ENCODE measurements at regions not wholly inside any gene's neighbourhood (a gene's known extent, or its start where the extent isn't known, plus 50 kb on each side); places are given as distances from the start of the nearest gene placed in this dataset.

GRCh38 chr2:150653351-150653750, 165.9 kb upstream of the RND3 start:
- H3K36me3 ChIP-seq (ENCODE audit: control insufficient read depth in 4 of 4, insufficient read depth in 3 of 4, low read depth in 1 of 4, low read length in 3 of 4), result no peaks in the 10 kb centered on the region
- WGBS, result 96% methylated on average over 1 of the region's 1 CpG
- no peak for TF ChIP-seq ZBTB33 (IDR thresholded peaks at IDR 0.05)
- TF ChIP-seq HNF4G (IDR thresholded peaks at IDR 0.05), result no peak
- no peak for TF ChIP-seq SP1 (IDR thresholded peaks at IDR 0.05)
- TF ChIP-seq FOXA1 (IDR thresholded peaks at IDR 0.05), result no peak
- no peak for TF ChIP-seq GABPA (IDR thresholded peaks at IDR 0.05 in 1 of 2, conservative IDR thresholded peaks at IDR 0.05 in 1 of 2)
- TF ChIP-seq ATF3 (IDR thresholded peaks at IDR 0.05), result no peak

GRCh38 chr2:150647943-150648342, 160.5 kb upstream of the RND3 start:
- H3K27ac ChIP-seq (ENCODE audit: low read depth in 1 of 2, low read length in 2 of 2), result no peak overlapping the region
- no peak overlapping the region for H3K9ac ChIP-seq (ENCODE audit: low read depth in 1 of 2, low read length in 2 of 2)
- no peak for TF ChIP-seq MAX (IDR thresholded peaks at IDR 0.05)
- no peak for TF ChIP-seq HNF4G (IDR thresholded peaks at IDR 0.05)
- no peak for TF ChIP-seq ZBTB33 (IDR thresholded peaks at IDR 0.05)
- no peak for TF ChIP-seq RXRA (IDR thresholded peaks at IDR 0.05)
- no peak for TF ChIP-seq FOXA2 (IDR thresholded peaks at IDR 0.05)
- no peak for TF ChIP-seq RAD21 (IDR thresholded peaks at IDR 0.05)
- no peak for TF ChIP-seq CTCF (IDR thresholded peaks at IDR 0.05; ENCODE audit: low read depth, low read length, missing input control)
- no peak for TF ChIP-seq NR2F2 (IDR thresholded peaks at IDR 0.05)
- TF ChIP-seq SP1 (IDR thresholded peaks at IDR 0.05), result no peak
- no peak for TF ChIP-seq TAF1 (conservative IDR thresholded peaks at IDR 0.05)
- no peak for TF ChIP-seq FOXA1 (IDR thresholded peaks at IDR 0.05)
- TF ChIP-seq EGR1 (IDR thresholded peaks at IDR 0.05; ENCODE audit: low read depth in 2 of 2), result no peak
- TF ChIP-seq JUND (IDR thresholded peaks at IDR 0.05), result no peak
- no peak for TF ChIP-seq HNF4A (conservative IDR thresholded peaks at IDR 0.05)
- TF ChIP-seq YY1 (IDR thresholded peaks at IDR 0.05), result no peak
- TF ChIP-seq REST (IDR thresholded peaks at IDR 0.05), result no peak
- TF ChIP-seq GABPA (IDR thresholded peaks at IDR 0.05 in 1 of 2, conservative IDR thresholded peaks at IDR 0.05 in 1 of 2), result no peak
- TF ChIP-seq ATF3 (IDR thresholded peaks at IDR 0.05), result no peak
- no peaks in the 10 kb centered on the region for H3K9me3 ChIP-seq (ENCODE audit: control insufficient read depth in 4 of 4, low read length in 3 of 4)
- no peaks in the 10 kb centered on the region for H3K36me3 ChIP-seq (ENCODE audit: control insufficient read depth in 4 of 4, insufficient read depth in 3 of 4, low read depth in 1 of 4, low read length in 3 of 4)
- no peak overlapping the region for H3K4me3 ChIP-seq (ENCODE audit: low read depth in 1 of 3, low read length in 3 of 3)
- no peaks in the 10 kb centered on the region for H3K4me1 ChIP-seq (ENCODE audit: control insufficient read depth in 4 of 4, insufficient read depth in 4 of 4, low read length in 3 of 4)
- DNase-seq (ENCODE audit: low spot score), result no peak
- 91% methylated on average over 5 of the region's 5 CpGs for WGBS
- no peaks in the 10 kb centered on the region for H3K27me3 ChIP-seq (ENCODE audit: control insufficient read depth in 4 of 4, insufficient read depth in 4 of 4, low read length in 3 of 4)

More at GRCh38 chr2:150653351-150653750, 165.9 kb upstream of the RND3 start:
- Histone ChIP-seq H3K27me3 (ENCODE audit: control insufficient read depth in 4 of 4, insufficient read depth in 4 of 4, low read length in 3 of 4) (no peaks in the 10 kb centered on the region), H3K27ac (ENCODE audit: low read depth in 1 of 2, low read length in 2 of 2) (no peak overlapping the region), H3K4me3 (ENCODE audit: low read depth in 1 of 3, low read length in 3 of 3) (no peak overlapping the region), H3K9me3 (ENCODE audit: control insufficient read depth in 4 of 4, low read length in 3 of 4) (peaks cover 0 to 4% (median 0%) of the 10 kb centered on the region in 4 donors), H3K4me1 (ENCODE audit: control insufficient read depth in 4 of 4, insufficient read depth in 4 of 4, low read length in 3 of 4) (no peaks in the 10 kb centered on the region), H3K9ac (ENCODE audit: low read depth in 1 of 2, low read length in 2 of 2) (no peak overlapping the region)
- no peak for DNase-seq (ENCODE audit: low spot score)

Measured in liver (tissue), 8 donors.